HG02884 (cell line): ENCODE measurements at regions not wholly inside any gene's neighbourhood (a gene's known extent, or its start where the extent isn't known, plus 50 kb on each side); places are given as distances from the start of the nearest gene placed in this dataset.
"Not testable (repeated sequence)": the region's sequence is repeated elsewhere in the genome, so short reads cannot be mapped to it uniquely, and the experiment has no call there.

ENCODE experiments used
- ATAC-seq: cut with Tn5 transposase; IDR thresholded peaks from one replicate; pipeline ENCODE4 v1.9.1; 2021; ENCODE audit warnings: mild to moderate bottlenecking, moderate library complexity; ENCODE audit not compliant: unreplicated experiment

- ATAC-seq: no peak
Measured at GRCh38 chr20:57092900-57093530, 173.4 kb downstream of the BMP7 start.

- no peak for ATAC-seq
Measured at GRCh38 chr20:57093766-57094165, 172.7 kb downstream of the BMP7 start.

GRCh38 chr20:57094252-57094891, 172.1 kb downstream of the BMP7 start:
- no peak for ATAC-seq

- no peak for ATAC-seq
Measured at GRCh38 chr20:57094991-57095390, 171.4 kb downstream of the BMP7 start.

- no peak for ATAC-seq
Measured at GRCh38 chr20:57095426-57095825, 171.0 kb downstream of the BMP7 start.

GRCh38 chr20:57097245-57097915, 169.1 kb downstream of the BMP7 start:
- ATAC-seq: no peak

GRCh38 chr20:57102160-57102559, 164.3 kb downstream of the BMP7 start:
- no peak for ATAC-seq

GRCh38 chr20:57102566-57102965, 163.9 kb downstream of the BMP7 start:
- ATAC-seq: no peak

- ATAC-seq: no peak
Measured at GRCh38 chr20:57103146-57103800, 163.2 kb downstream of the BMP7 start.

- no peak for ATAC-seq
Measured at GRCh38 chr20:57104113-57104512, 162.3 kb downstream of the BMP7 start.

GRCh38 chr20:57104651-57105204, 161.7 kb downstream of the BMP7 start:
- no peak for ATAC-seq

- ATAC-seq: no peak
Measured at GRCh38 chr20:57106030-57106682, 160.3 kb downstream of the BMP7 start.

GRCh38 chr20:57106692-57107091, 159.7 kb downstream of the BMP7 start:
- ATAC-seq: no peak

GRCh38 chr20:57107208-57107607, 159.2 kb downstream of the BMP7 start:
- no peak for ATAC-seq

GRCh38 chr20:57108218-57108617, 158.2 kb downstream of the BMP7 start:
- no peak for ATAC-seq

- no peak for ATAC-seq
Measured at GRCh38 chr20:57108742-57109570, 157.5 kb downstream of the BMP7 start.

GRCh38 chr20:57109571-57109953, 156.9 kb downstream of the BMP7 start:
- no peak for ATAC-seq

- not testable (repeated sequence) for ATAC-seq
Measured at GRCh38 chr20:57110121-57111027, 156.1 kb downstream of the BMP7 start.

- ATAC-seq: no peak
Measured at GRCh38 chr20:57111028-57111373, 155.4 kb downstream of the BMP7 start.
